GM19438 (cell line): ENCODE measurements at regions not wholly inside any gene's neighbourhood (a gene's known extent, or its start where the extent isn't known, plus 50 kb on each side); places are given as distances from the start of the nearest gene placed in this dataset.

Experiments
- ATAC-seq: cut with Tn5 transposase; IDR thresholded peaks from one replicate; pipeline ENCODE4 v1.9.1; 2021; ENCODE audit warnings: low read depth; ENCODE audit not compliant: unreplicated experiment

GRCh38 chr7:42987648-42988214, 55.6 kb downstream of the MRPL32 start:
- no peak for ATAC-seq

DNA sequence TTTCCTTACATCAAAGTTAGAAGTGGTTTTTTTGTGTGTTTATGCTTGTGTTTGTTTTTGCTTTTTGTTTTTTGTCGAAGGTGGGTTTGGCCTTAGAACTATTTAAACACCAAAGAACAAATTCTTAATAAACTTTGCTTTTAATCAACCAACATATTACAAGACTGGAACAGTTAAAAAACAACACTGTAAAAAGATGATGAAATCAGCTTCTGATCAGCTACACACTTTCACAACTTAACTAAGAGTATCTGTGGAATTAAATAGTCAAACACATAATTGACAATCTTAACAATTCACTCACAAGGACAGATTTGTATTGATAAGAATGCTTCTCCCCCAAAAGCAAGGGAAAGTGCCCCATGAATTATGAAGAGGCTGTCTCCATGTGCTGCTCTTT, 58.8 kb downstream of the MRPL32 start:
- no peak for ATAC-seq

DNA sequence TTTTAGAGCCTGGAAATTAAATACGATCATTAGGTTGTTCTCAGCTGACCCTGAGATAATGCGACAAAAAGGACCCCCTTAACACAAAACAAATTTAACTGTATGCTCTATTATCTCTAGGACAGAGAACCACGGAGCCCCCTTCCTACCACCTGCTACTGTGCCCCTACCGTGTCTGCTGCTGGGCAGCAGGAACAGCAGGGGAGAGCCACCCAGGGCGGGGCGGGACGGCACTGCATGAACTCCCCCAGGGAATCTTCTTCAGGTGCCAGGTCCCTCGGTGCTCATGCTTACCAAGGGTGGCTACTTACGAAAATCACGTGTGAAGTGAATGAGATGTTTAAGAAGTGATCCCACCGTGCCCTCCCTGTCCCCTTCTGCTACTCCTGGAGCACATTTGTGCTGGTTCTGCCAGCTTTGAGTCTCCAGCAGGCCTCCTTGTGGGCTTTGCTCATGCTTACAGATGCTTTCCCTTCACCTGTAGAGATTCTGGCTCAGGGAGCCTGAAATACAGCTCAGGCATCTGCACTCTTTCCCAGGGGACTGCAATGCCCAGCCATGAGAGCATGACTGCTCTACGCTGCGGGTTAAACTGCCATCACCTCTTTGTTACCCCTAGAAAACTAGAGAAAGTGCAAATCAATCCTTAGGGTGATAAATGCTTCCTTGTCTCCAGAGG, 59.9 kb downstream of the MRPL32 start:
- ATAC-seq = no peak

- no peak for ATAC-seq
Measured at GRCh38 chr7:42993038-42993437, 60.9 kb downstream of the MRPL32 start.

DNA sequence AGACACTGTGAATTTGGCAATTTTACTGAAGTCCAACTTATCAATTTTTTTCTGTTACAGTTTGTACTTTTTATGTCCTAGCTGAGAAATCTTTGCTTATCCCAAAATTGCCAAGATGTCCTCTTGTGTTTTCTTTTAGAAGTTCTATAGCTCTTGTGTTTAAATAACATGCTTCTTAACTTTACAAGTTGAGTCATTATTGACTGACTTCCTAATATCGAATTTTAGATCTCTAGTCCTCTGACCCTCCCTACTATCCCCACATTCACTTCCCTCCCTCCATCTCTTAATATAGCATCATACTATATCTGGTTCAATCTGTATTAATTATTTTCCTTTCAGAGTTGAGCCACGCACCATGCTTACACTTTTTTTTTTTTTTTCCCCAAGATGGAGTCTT, 61.9 kb downstream of the MRPL32 start:
- ATAC-seq = no peak

GRCh38 chr7:42997611-42998010, 65.4 kb downstream of the MRPL32 start:
- ATAC-seq = no peak

- no peak for ATAC-seq
Measured at GRCh38 chr7:43004082-43004481, 71.9 kb downstream of the MRPL32 start.

DNA sequence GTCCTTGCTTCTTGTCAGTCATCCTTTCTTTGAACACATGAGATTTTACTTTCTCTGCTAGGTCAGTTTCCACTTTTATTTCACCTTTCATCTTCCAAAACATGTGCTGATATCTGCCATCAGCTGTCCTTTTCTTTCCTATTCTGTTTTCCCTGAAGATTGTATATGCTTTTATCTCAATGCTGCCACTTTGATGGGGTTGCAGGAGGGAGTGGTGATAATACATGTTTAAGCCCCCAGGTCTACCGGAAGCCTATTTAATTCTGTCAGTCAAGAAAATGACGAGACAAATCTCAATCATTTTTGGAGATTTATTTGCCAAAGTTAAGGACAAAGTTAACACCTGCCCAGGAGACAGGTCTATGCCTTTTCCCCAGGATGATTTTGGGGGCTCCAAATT, 73.8 kb downstream of the MRPL32 start:
- no peak for ATAC-seq

- ATAC-seq = no peak
Measured at GRCh38 chr7:43010061-43010460, 77.9 kb downstream of the MRPL32 start.

- no peak for ATAC-seq
Measured at GRCh38 chr7:43011879-43012278, 79.7 kb downstream of the MRPL32 start.

DNA sequence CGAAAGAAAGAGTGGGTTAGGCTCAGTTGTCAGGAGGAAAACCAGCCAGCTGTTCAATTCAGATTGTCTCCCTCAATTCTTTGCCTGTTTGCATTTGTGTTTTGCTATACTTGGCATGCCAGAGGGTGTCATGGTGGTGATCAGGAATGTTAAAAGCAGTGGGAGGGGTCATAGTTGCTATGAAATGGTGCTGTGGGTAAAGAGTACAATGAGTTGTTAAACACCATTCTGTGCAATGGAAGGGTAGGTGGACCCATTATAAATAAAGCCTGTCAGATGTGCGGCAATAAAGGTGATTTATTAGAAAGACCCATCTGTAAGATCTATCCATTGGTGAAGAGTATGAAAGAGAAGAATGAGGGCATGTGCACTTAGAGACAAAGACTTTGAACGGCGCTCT, 82.2 kb downstream of the MRPL32 start:
- ATAC-seq = no peak

DNA sequence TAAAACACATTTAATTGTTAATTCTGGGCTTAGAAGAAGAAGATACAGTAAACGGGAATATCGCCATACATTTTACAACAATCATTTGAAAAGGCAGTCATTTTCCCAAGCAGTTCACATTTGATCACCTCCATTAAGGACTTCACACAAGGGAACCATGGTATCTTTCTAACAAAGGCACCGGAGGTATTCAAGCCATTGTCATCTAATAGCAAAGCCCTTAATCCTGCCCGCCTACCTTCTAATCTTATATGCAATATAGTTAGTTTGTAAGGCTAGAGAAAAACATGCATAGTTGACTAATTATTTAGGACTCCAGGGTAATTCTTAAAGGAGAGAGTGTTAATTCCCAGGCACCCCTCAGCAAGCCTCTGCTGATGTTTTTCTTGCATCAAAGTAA, 83.1 kb downstream of the MRPL32 start:
- ATAC-seq = no peak

GRCh38 chr7:43018446-43018845, 86.3 kb downstream of the MRPL32 start:
- no peak for ATAC-seq

DNA sequence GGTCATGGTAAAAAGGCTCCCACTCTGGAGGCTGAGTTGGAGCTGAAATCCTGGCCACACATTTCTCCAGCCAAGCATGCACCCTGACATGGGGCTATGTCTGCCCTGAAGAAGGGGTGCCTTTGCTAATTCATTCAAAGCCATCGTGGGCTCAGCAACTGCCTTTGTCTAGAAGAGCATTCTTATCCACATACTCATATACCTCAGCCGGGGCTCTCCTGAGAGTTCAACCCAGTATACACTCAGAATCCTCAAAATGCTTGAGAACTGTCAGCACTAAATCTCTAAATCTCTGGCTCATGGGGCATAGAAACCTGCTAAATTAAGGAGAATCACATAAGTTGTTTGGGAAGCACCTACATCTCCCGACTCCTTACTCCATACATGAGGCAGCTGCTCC, 89.3 kb downstream of the MRPL32 start:
- ATAC-seq = no peak

DNA sequence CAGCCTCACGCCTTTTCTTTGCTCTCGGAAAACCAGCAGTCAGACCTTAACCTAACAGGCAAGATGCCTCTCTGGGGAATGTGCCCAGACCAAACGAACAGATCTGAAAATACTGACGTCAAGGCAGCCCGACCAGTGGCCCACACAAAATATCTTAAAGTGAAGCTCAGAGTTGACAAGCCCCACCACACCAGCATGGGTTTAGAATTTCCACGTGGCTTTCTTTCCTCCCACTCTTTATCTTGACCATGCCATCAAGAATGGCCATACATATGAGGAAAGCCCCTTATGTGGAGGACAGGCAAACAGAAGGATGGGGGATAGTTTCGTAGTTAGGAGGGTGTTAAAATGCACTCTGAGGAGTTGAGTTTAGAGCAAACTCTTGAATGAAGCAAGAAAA, 89.8 kb downstream of the MRPL32 start:
- no peak for ATAC-seq

GRCh38 chr7:43033369-43033768, 79.1 kb upstream of the HECW1 start:
- ATAC-seq = no peak

GRCh38 chr7:43034535-43035002, 77.9 kb upstream of the HECW1 start:
- no peak for ATAC-seq

- no peak for ATAC-seq
Measured at GRCh38 chr7:43037531-43037930, 74.9 kb upstream of the HECW1 start.

DNA sequence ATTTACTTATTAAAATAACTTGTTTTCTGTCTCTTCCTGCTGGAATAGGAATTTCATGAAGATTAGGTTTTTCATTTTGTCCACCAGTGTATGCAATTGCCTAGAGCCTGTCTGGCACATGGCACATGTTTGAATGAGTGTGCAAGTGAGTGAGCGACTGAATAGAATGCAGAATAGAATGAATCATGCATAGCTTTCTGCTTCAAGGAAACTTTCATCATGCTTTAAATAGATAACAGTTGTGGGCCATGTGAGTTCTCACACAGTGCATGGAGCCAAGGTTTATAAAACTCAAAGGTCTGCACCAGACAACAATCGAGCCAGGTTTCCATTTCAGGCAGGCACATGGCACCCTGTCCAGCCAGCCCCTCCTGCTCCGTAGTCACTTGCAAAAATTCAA, 74.2 kb upstream of the HECW1 start:
- no peak for ATAC-seq

- ATAC-seq = no peak
Measured at GRCh38 chr7:43039346-43039745, 73.1 kb upstream of the HECW1 start.

DNA sequence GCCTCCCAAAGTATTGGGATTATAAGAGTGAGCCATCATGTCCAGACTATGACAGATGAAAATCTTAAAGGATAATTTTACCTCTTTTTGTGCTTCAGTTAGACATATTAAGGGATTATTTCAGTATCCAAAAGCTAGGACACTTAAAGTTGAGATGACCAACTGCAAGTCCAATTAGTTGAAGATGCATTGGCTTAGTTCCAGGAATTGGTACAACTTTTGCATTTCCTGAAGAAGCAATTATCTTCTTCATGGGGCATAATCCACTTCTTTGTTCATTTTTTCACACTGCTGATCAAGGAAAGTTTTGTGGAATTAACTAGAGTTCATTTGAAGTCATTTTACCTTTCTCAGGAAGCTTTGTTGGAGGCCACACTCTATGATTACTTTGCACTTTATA, 72.0 kb upstream of the HECW1 start:
- no peak for ATAC-seq

GRCh38 chr7:43041105-43041504, 71.3 kb upstream of the HECW1 start:
- ATAC-seq = no peak

DNA sequence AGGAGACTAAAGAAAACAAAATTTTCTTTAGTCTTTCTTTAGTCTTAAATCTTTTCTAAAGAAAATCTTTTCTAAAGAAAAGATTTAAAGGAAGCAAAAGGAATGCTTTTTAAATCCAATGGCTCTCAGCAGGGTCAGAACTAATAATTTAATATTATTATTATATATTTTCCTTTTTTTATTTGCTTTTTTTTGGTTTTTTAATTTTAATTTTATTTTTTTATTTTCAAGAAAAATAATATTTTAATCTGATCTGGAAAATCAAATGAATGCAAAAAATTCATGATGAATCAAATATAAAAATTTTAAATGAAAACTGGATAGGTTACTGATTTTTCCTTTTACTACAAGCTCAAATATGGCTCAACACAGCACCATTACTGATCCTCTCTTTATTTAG, 70.7 kb upstream of the HECW1 start:
- no peak for ATAC-seq
